Stimulated activated naive CD8-positive, alpha-beta T cell treated with anti-CD3 and anti-CD28 coated beads, Interleukin-15, Interleukin-2, amounts not matched to agents 100 ng/mL and 50 ng/mL, for 24 hours (primary cell): ENCODE measurements at regions not wholly inside any gene's neighbourhood (a gene's known extent, or its start where the extent isn't known, plus 50 kb on each side); places are given as distances from the start of the nearest gene placed in this dataset.

Experiments used
- H3K27ac Mint-ChIP-seq: one replicate; pipeline ENCODE4 v1.8.0; 2021; ENCODE audit warnings: mild to moderate bottlenecking, mixed read lengths
- H3K27me3 Mint-ChIP-seq: one replicate; pipeline ENCODE4 v1.8.0; 2021; ENCODE audit warnings: mixed read lengths
- H3K36me3 Mint-ChIP-seq: one replicate; pipeline ENCODE4 v1.8.0; 2021; ENCODE audit warnings: low read depth, mixed read lengths
- H3K4me1 Mint-ChIP-seq: one replicate; pipeline ENCODE4 v1.8.0; 2021; ENCODE audit warnings: low read depth, mixed read lengths
- H3K4me3 Mint-ChIP-seq: one replicate; pipeline ENCODE4 v1.8.0; 2021; ENCODE audit warnings: mild to moderate bottlenecking, mixed read lengths
- H3K9me3 Mint-ChIP-seq: one replicate; pipeline ENCODE4 v1.8.0; 2021; ENCODE audit warnings: mixed read lengths

GRCh38 chr22:48678171-48679135, 1149.2 kb downstream of the BRD1 start:
- no peak overlapping the region for H3K27ac Mint-ChIP-seq

DNA sequence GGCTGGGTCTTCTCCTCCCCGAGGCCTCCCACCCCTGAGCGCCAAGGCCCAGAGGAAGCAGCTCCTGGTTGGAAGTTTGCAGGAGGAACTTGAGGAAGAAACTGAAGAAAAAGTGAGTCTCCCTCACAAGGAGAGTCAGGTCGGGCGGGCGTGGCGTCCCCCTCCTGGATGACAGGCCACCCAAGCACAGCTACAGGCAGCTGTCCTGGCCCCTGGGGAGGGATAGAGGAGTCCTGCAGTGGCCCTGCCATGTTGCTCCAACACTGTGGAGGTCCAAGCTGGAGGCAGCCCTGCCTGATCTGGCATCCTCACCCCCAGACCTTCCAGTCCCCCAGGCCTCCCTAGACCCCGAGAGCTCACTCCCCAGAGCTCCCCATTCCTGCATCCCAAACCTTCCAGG, 1150.1 kb downstream of the BRD1 start:
- Mint-ChIP-seq H3K4me1 (no peaks in the 10 kb centered on the region), H3K9me3 (peaks cover 7% of the 10 kb centered on the region), H3K27me3 (no peaks in the 10 kb centered on the region), H3K36me3 (no peaks in the 10 kb centered on the region), H3K4me3 (no peak overlapping the region), H3K27ac (no peak overlapping the region)

More at GRCh38 chr22:48678171-48679135, 1149.2 kb downstream of the BRD1 start:
- no peaks in the 10 kb centered on the region for H3K27me3 Mint-ChIP-seq
- H3K36me3 Mint-ChIP-seq, result no peaks in the 10 kb centered on the region
- no peak overlapping the region for H3K4me3 Mint-ChIP-seq
- no peaks in the 10 kb centered on the region for H3K9me3 Mint-ChIP-seq
- H3K4me1 Mint-ChIP-seq, result no peaks in the 10 kb centered on the region

GRCh38 chr22:48677168-48677520, 1150.5 kb downstream of the BRD1 start:
- Mint-ChIP-seq H3K4me1 (no peaks in the 10 kb centered on the region), H3K27me3 (no peaks in the 10 kb centered on the region), H3K4me3 (no peak overlapping the region), H3K36me3 (no peaks in the 10 kb centered on the region), H3K27ac (no peak overlapping the region), H3K9me3 (peaks cover 10% of the 10 kb centered on the region)

DNA sequence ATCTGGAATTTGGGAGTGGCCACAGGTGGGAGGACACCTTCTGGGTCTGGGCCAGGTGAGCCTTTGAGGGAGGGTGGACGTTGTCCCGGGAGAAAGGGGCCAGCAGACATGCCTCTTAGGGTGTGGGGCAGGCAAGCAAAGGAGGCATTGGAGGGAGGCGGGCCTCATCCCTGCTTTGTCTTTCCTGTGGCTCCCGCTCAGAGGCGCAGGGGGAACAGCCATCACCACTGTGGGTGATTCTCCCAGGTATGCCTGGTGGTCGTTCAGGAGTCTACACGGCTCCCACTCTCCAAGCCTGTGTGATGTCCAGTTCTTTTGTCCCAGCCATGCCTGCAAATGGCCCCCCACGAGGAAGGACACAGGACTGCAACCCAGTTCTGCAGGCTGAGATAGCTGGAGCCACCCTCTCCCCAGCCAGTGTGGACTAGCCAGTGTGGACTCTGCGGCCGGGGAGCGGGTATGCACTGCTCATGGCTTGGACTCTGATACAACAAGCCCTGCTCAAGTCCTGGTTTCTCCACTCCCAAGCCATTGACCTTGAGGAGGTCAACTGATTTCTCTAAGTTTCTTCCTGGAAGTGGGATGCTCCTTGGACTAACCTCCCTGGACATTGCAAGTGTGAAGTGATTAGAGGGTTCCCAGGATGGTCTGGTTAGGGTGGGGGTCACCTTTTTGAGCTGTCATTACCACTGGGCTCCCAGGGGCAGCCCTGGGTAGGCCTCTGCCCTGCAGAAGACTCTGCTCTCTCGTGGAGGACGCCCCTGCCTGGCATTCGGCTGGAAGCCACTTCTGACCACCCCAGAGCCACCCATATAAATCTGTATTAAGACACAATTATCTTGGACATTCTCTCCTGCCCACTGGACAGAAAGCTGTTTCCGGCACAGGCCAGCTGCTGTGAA, 1151.2 kb downstream of the BRD1 start:
- Mint-ChIP-seq H3K36me3 (no peaks in the 10 kb centered on the region), H3K9me3 (peaks cover 10% of the 10 kb centered on the region), H3K27me3 (no peaks in the 10 kb centered on the region), H3K4me3 (no peak overlapping the region), H3K4me1 (no peaks in the 10 kb centered on the region), H3K27ac (no peak overlapping the region)

- H3K27me3 Mint-ChIP-seq, result no peaks in the 10 kb centered on the region
Observed at GRCh38 chr22:48675830-48676145, 1151.9 kb downstream of the BRD1 start.

GRCh38 chr22:48675141-48675829, 1152.4 kb downstream of the BRD1 start:
- no peaks in the 10 kb centered on the region for H3K4me1 Mint-ChIP-seq
- no peaks in the 10 kb centered on the region for H3K36me3 Mint-ChIP-seq
- peaks cover 10% of the 10 kb centered on the region for H3K9me3 Mint-ChIP-seq
- H3K27me3 Mint-ChIP-seq, result no peaks in the 10 kb centered on the region
- no peak overlapping the region for H3K4me3 Mint-ChIP-seq
- H3K27ac Mint-ChIP-seq, result no peak overlapping the region

More at GRCh38 chr22:48675830-48676145, 1151.9 kb downstream of the BRD1 start:
- Mint-ChIP-seq H3K4me1 (no peaks in the 10 kb centered on the region), H3K4me3 (no peak overlapping the region), H3K27ac (no peak overlapping the region), H3K9me3 (peaks cover 10% of the 10 kb centered on the region), H3K36me3 (no peaks in the 10 kb centered on the region)

- Mint-ChIP-seq H3K4me1 (no peaks in the 10 kb centered on the region), H3K9me3 (peaks cover 10% of the 10 kb centered on the region), H3K27ac (no peak overlapping the region), H3K4me3 (no peak overlapping the region), H3K36me3 (no peaks in the 10 kb centered on the region), H3K27me3 (no peaks in the 10 kb centered on the region)
Observed at GRCh38 chr22:48673806-48674500, 1153.7 kb downstream of the BRD1 start.

DNA sequence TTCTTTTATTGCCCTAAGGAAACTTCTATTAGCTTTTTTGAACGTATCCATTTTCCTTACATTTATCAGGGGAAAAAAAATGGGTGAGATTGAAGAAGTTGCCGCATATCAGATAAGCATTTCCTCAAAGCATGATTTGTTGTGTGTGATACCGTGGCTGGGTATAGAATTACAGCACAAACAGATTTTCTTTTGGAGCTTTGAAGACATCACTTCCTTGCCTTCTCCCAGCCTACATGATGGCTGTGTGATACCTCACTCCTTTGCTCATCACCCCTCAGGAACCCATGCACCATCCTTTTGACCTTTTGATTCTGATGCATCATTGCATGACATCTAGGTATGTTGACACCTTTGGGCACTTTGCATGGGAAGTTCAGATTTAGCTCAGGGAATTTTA, 1155.3 kb downstream of the BRD1 start:
- H3K27me3 Mint-ChIP-seq, result no peaks in the 10 kb centered on the region
- H3K36me3 Mint-ChIP-seq, result no peaks in the 10 kb centered on the region

DNA sequence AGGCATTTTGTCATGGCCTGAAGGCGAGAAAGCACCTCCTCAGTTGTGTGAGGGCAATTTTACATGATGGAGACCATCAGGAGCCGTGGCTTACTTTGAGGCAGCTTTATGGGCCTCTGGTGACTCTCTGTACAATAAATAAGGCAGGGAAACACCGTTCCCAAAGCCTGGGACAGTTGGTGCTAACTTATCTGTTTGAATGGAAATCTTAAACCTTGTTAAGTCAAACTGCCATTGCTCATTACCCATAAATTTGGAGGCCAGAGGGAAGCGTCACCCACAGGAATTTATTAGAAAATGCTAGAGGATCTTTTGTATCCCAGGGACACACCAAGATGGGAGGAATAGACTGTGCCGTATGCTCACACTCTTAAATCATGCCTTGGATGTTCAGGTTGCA, 1156.9 kb downstream of the BRD1 start:
- Mint-ChIP-seq H3K4me3 (no peak overlapping the region), H3K36me3 (no peaks in the 10 kb centered on the region), H3K9me3 (peaks cover 10% of the 10 kb centered on the region), H3K27me3 (no peaks in the 10 kb centered on the region), H3K4me1 (no peaks in the 10 kb centered on the region), H3K27ac (no peak overlapping the region)

More for the DNA sequence above, 1155.3 kb downstream of the BRD1 start:
- Mint-ChIP-seq H3K9me3 (peaks cover 10% of the 10 kb centered on the region), H3K4me1 (no peaks in the 10 kb centered on the region), H3K27ac (no peak overlapping the region), H3K4me3 (no peak overlapping the region)

GRCh38 chr22:48669986-48670716, 1157.5 kb downstream of the BRD1 start:
- H3K27me3 Mint-ChIP-seq, result no peaks in the 10 kb centered on the region
- H3K36me3 Mint-ChIP-seq, result no peaks in the 10 kb centered on the region
- peaks cover 13% of the 10 kb centered on the region for H3K9me3 Mint-ChIP-seq
- H3K27ac Mint-ChIP-seq, result no peak overlapping the region
- H3K4me1 Mint-ChIP-seq, result no peaks in the 10 kb centered on the region
- H3K4me3 Mint-ChIP-seq, result no peak overlapping the region

- H3K4me1 Mint-ChIP-seq, result no peaks in the 10 kb centered on the region
- H3K27ac Mint-ChIP-seq, result no peak overlapping the region
- peaks cover 22% of the 10 kb centered on the region for H3K9me3 Mint-ChIP-seq
- no peaks in the 10 kb centered on the region for H3K27me3 Mint-ChIP-seq
- H3K36me3 Mint-ChIP-seq, result no peaks in the 10 kb centered on the region
- no peak overlapping the region for H3K4me3 Mint-ChIP-seq
Observed at GRCh38 chr22:48669226-48669625, 1158.4 kb downstream of the BRD1 start.

DNA sequence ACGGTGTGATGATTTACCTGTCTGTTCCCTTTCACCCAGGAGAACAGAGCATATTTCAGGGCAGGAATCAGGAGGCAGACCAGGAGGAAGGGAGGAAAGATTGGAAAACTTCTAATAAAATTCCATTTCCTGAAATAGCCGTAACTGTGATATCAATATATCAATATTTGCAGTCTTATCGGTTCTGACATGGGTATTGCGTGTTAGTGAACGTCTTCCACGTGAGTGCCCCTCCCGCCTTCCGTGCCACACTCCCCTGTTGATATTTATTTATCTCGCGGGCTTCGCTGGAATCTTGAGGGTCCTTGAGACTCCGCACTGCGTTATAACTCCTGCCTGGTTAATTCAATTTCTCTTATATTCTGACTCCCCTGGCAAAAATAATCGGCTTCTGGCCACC, 1160.4 kb downstream of the BRD1 start:
- no peaks in the 10 kb centered on the region for H3K36me3 Mint-ChIP-seq
- peaks cover 15% of the 10 kb centered on the region for H3K9me3 Mint-ChIP-seq
- no peak overlapping the region for H3K4me3 Mint-ChIP-seq
- no peaks in the 10 kb centered on the region for H3K4me1 Mint-ChIP-seq
- no peak overlapping the region for H3K27ac Mint-ChIP-seq
- H3K27me3 Mint-ChIP-seq, result no peaks in the 10 kb centered on the region

DNA sequence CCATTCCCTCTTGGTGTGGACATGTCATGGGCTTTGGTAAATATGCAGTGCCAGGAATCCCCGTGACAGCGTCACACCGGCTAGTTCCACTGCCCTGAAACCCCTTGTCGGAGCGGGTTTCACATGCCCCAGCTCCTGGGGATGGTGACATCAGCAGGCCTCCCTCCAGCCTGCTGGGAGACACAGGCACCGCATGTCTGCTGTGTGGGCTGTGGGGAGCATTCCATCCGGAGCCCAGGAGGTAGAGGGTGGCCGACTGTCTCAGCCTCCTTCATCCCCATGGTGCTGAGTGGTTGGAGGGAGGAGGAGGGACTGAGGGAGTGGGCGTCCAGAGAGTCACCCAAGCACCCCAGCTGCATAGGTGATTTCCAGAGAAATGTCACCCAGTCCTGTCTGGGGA, 1161.1 kb downstream of the BRD1 start:
- Mint-ChIP-seq H3K4me1 (no peaks in the 10 kb centered on the region), H3K27me3 (no peaks in the 10 kb centered on the region), H3K4me3 (no peak overlapping the region), H3K9me3 (peaks cover 15% of the 10 kb centered on the region), H3K27ac (no peak overlapping the region), H3K36me3 (no peaks in the 10 kb centered on the region)
